GM12864 (cell line): ENCODE measurements at regions not wholly inside any gene's neighbourhood (a gene's known extent, or its start where the extent isn't known, plus 50 kb on each side); places are given as distances from the start of the nearest gene placed in this dataset.

ENCODE experiments used
- DNase-seq: peaks from one replicate; pipeline ENCODE4 v3.0.0-alpha.2; 2011; ENCODE audit warnings: low read depth
- H3K4me3 ChIP-seq: 2 replicates; pipeline ENCODE4 v1.5.1; 2011; ENCODE audit warnings: mild to moderate bottlenecking, low read depth, low read length, control low read depth
- CTCF ChIP-seq: IDR thresholded peaks from 2 replicates; pipeline ENCODE4 v1.5.1; 2011; ENCODE audit warnings: low read depth, mild to moderate bottlenecking, moderate library complexity, low read length, control low read depth, inconsistent platforms; ENCODE audit errors: missing control alignments

DNA sequence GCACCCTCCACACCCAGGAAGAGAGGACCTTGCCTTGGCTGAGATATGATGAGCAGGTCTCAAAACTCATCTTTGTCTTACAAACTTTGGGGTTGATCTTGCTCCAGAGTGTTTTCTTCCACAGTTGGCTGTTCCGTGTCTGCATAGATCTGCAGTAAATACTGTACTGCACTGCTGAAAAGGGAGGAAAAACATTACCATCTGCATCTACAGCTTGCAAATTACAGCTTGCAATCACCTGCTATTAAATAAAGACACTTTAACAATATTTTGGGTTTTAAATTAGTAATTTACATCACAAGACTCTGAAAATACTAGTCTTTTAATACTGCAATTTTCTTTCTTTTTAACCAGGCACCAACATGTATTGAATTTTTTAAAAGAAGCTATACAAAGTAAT, 499.5 kb downstream of the STIM2 start:
- TF ChIP-seq CTCF = no peak
- DNase-seq = no peak

DNA sequence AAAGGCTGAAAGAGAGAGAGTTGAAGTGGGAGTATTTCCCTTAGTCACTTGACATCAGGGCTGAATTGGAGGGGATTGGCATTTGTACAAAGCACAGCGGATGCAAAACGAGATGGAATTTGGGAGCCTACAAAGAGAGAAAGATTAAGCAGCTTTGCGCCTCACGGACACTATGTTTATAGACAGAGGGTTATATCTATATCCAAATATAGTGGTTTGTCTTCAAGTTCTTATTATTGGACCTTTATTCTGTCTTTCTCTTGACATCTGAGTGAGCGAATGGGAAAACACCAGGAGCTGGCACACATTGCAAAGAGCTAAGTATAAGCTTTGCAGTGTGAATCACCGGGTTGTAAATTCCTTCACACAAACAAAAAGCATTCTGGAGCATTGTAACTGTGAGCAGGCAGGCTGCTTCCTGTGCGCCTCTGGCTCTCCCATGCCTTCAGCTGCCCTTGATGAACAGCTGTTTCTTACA, 500.2 kb downstream of the STIM2 start:
- no peak for DNase-seq
- no peak for TF ChIP-seq CTCF

More for the DNA sequence above, 499.5 kb downstream of the STIM2 start:
- no peak overlapping the region for H3K4me3 ChIP-seq

GRCh38 chr4:27364509-27364908, 503.9 kb downstream of the STIM2 start:
- DNase-seq = no peak
- no peak overlapping the region for H3K4me3 ChIP-seq
- TF ChIP-seq CTCF = no peak

More for the DNA sequence above, 500.2 kb downstream of the STIM2 start:
- no peak overlapping the region for H3K4me3 ChIP-seq

DNA sequence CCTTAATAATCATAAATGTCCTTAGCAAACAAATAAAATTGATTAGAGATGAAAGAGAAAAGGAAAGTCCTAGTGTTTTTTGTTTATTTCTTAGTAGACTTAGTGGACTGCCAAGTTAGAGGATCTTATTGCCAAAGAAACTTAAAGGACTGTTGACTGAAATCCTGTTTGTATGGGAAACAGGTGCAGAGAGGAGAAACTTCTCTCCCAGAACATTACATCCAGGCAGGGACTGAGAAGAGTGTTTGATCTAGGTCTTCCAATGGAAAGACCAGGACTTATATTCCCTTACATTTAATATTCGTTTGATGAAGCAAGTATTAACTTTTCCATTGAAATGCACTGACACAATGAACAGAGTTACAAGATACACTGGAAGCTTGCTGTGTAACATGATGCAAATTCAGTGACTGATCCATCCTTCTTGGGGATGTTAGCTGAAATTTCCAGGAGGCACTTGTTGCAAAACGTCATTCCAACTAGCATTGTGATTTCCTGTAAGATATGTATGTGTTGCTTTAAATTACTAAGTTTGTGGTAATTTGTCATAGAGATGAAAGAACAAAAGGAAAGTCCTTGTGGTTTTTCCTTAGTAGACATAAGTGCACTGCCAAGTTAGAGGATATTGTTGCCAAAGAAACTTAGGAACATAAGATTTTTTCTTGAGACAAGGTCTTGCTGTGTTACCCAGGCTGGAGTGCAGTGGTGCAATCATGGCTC, 505.6 kb downstream of the STIM2 start:
- no peak for TF ChIP-seq CTCF
- no peak for DNase-seq
- no peak overlapping the region for H3K4me3 ChIP-seq

GRCh38 chr4:27368781-27369180, 508.1 kb downstream of the STIM2 start:
- TF ChIP-seq CTCF = no peak
- no peak for DNase-seq
- H3K4me3 ChIP-seq = no peak overlapping the region

GRCh38 chr4:27381815-27382214, 521.2 kb downstream of the STIM2 start:
- no peak for TF ChIP-seq CTCF
- H3K4me3 ChIP-seq = no peak overlapping the region
- DNase-seq = no peak

- no peak for DNase-seq
- TF ChIP-seq CTCF = no peak
- H3K4me3 ChIP-seq = no peak overlapping the region
Measured at GRCh38 chr4:27387711-27388110, 527.1 kb downstream of the STIM2 start.
